GM11168 (cell line): ENCODE measurements at regions not wholly inside any gene's neighbourhood (a gene's known extent, or its start where the extent isn't known, plus 50 kb on each side); places are given as distances from the start of the nearest gene placed in this dataset.

Experiments used
- in situ Hi-C: fragments of 300-500 bp; cut with MboI; formaldehyde crosslinking; loops from one replicate; pipeline ENCODE4 v1.12.0; 2022; ENCODE audit warnings: low sequenced_read_pairs; ENCODE audit not compliant: unreplicated experiment

- in situ Hi-C loops: no loop called here
These were observed 390.9 kb upstream of the SULF2 start for GRCh38 chr20:48176139-48176538.

- in situ Hi-C loops: no loop called here
These were observed 390.0 kb upstream of the SULF2 start for GRCh38 chr20:48175261-48175660.

- in situ Hi-C loops: no loop called here
These were observed 387.0 kb upstream of the SULF2 start for GRCh38 chr20:48172357-48172702.

GRCh38 chr20:48171626-48172356 lies 386.5 kb upstream of the SULF2 start:
- in situ Hi-C loops: no loop called here

- in situ Hi-C loops: no loop called here
These were observed 385.8 kb upstream of the SULF2 start for GRCh38 chr20:48171071-48171470.

GRCh38 chr20:48170625-48171024 lies 385.3 kb upstream of the SULF2 start:
- in situ Hi-C loops: no loop called here

GRCh38 chr20:48169650-48170225 lies 384.5 kb upstream of the SULF2 start:
- in situ Hi-C loops: no loop called here

- in situ Hi-C loops: no loop called here
These were observed 381.0 kb upstream of the SULF2 start for GRCh38 chr20:48166082-48166835.

- in situ Hi-C loops: no loop called here
These were observed 380.1 kb upstream of the SULF2 start for GRCh38 chr20:48165401-48165685.

GRCh38 chr20:48164566-48165400 lies 379.5 kb upstream of the SULF2 start:
- in situ Hi-C loops: no loop called here

GRCh38 chr20:48164034-48164433 lies 378.8 kb upstream of the SULF2 start:
- in situ Hi-C loops: no loop called here

GRCh38 chr20:48163505-48163904 lies 378.2 kb upstream of the SULF2 start:
- in situ Hi-C loops: no loop called here

- in situ Hi-C loops: no loop called here
These were observed 377.3 kb upstream of the SULF2 start for GRCh38 chr20:48162621-48163020.

GRCh38 chr20:48159145-48160008 lies 374.1 kb upstream of the SULF2 start:
- in situ Hi-C loops: no loop called here

GRCh38 chr20:48158014-48158413 lies 372.7 kb upstream of the SULF2 start:
- in situ Hi-C loops: no loop called here

GRCh38 chr20:48156951-48157700 lies 371.8 kb upstream of the SULF2 start:
- in situ Hi-C loops: no loop called here

- in situ Hi-C loops: no loop called here
These were observed 371.2 kb upstream of the SULF2 start for GRCh38 chr20:48156521-48156920.

- in situ Hi-C loops: no loop called here
These were observed 370.0 kb upstream of the SULF2 start for GRCh38 chr20:48155268-48155667.

GRCh38 chr20:48154040-48154765 lies 368.9 kb upstream of the SULF2 start:
- in situ Hi-C loops: no loop called here
